BE2C (cell line): ENCODE measurements at regions not wholly inside any gene's neighbourhood (a gene's known extent, or its start where the extent isn't known, plus 50 kb on each side); places are given as distances from the start of the nearest gene placed in this dataset.

Source experiments
- DNase-seq: peaks from one replicate; pipeline ENCODE4 v3.0.0-alpha.2; 2020
- H3K27me3 ChIP-seq: fragments of 250-450 bp; sonication (Bioruptor Pico); 2 replicates; pipeline ENCODE4 v1.5.1; 2020; ENCODE audit warnings: mild to moderate bottlenecking
- H3K36me3 ChIP-seq: fragments of 250-450 bp; sonication (Bioruptor Pico); 2 replicates; pipeline ENCODE4 v1.5.1; 2020; ENCODE audit warnings: mild to moderate bottlenecking
- H3K4me1 ChIP-seq: fragments of 250-450 bp; sonication (Bioruptor Pico); 2 replicates; pipeline ENCODE4 v1.5.1; 2020
- H3K4me3 ChIP-seq: 2 replicates; pipeline ENCODE4 v1.5.1; 2011; ENCODE audit warnings: low read depth, low read length
- H3K9me3 ChIP-seq: fragments of 250-450 bp; sonication (Bioruptor Pico); 2 replicates; pipeline ENCODE4 v1.5.1; 2020
- TF ChIP-seq, protein P1 (sequence below): IDR thresholded peaks from 2 replicates; pipeline ENCODE4 v1.5.1; 2012; ENCODE audit warnings: mild to moderate bottlenecking, low read depth, low read length

DNA sequence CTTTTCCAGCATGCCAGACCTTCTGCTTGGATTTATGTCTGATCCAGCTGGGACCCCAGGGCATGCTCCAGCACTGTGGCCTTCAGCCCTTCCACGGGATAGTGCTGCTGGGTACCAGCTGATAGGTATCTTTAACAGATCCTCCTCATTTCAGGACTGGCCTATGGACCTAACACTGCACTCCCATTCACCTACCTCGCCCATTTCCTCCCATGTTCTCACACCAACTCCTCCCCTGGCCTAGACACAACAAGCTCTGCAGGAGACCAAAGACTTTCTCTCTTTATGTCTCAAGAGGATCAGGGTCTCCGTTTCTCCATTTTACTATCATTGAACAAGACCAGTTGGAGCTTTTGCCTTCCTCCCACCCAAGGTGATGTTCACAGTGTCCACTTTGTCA is 140.0 kb upstream of the TMCC3 start:
- H3K36me3 ChIP-seq, result no peaks in the 10 kb centered on the region
- H3K4me1 ChIP-seq, result no peaks in the 10 kb centered on the region
- H3K9me3 ChIP-seq, result no peaks in the 10 kb centered on the region
- DNase-seq, result no peak
- TF ChIP-seq, protein P1, sequence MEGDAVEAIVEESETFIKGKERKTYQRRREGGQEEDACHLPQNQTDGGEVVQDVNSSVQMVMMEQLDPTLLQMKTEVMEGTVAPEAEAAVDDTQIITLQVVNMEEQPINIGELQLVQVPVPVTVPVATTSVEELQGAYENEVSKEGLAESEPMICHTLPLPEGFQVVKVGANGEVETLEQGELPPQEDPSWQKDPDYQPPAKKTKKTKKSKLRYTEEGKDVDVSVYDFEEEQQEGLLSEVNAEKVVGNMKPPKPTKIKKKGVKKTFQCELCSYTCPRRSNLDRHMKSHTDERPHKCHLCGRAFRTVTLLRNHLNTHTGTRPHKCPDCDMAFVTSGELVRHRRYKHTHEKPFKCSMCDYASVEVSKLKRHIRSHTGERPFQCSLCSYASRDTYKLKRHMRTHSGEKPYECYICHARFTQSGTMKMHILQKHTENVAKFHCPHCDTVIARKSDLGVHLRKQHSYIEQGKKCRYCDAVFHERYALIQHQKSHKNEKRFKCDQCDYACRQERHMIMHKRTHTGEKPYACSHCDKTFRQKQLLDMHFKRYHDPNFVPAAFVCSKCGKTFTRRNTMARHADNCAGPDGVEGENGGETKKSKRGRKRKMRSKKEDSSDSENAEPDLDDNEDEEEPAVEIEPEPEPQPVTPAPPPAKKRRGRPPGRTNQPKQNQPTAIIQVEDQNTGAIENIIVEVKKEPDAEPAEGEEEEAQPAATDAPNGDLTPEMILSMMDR, result no peak
- no peaks in the 10 kb centered on the region for H3K27me3 ChIP-seq
- H3K4me3 ChIP-seq, result no peak overlapping the region

DNA sequence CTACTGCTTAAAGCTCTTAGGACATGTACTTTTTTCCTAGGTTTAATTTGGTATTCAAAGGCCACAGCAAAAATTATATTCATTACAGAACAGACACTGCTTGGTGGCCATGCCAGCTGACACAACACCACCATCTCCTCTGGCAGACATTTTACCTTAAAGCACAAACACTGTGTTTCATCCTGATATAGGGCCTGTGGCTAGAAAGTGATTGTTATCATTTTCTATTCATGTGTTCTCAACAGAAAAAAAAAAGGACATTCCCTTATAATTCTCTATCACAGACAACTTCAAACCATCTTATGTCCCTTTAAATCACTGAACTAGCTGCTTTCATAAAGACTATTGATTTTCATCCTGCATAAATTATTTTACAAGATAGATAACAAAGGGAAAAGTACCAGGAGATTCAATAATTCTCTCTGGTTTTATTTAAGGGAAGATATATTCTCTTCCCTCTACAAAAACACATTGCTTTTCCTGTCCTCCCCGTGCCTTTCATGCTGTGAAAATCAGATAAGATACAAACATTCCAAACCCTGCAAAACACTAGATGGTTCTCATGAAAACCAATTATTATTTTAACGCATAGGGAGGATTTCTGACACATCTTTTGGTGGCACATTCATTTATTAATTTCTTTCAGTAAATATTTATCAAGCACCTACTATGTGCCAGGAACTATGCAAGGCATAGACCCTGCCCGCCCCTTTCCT is 139.3 kb upstream of the TMCC3 start:
- Histone ChIP-seq H3K27me3 (no peaks in the 10 kb centered on the region), H3K4me3 (no peak overlapping the region), H3K4me1 (no peaks in the 10 kb centered on the region), H3K9me3 (no peaks in the 10 kb centered on the region), H3K36me3 (no peaks in the 10 kb centered on the region)
- DNase-seq, result no peak
- TF ChIP-seq, protein P1, result no peak

DNA sequence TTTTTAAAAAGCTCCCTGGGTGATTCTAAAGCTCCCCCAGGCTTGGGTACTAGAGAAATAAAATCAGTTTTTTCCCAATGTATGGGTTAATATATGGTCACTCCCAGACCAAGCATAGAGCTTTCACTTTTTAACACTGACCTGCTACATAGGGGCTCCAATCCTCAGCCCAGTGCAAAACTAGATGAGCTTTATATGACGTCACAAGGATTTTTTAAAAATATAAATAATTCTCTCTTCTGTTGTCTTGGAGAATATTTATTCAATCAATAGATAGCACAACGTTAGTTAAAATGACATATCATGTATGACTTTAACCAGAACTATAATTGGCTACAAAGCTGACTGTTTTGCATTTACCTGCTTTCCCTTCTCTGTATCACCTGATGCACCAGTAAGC is 137.9 kb upstream of the TMCC3 start:
- DNase-seq, result no peak
- Histone ChIP-seq H3K27me3 (no peaks in the 10 kb centered on the region), H3K36me3 (no peaks in the 10 kb centered on the region), H3K4me3 (no peak overlapping the region), H3K9me3 (no peaks in the 10 kb centered on the region), H3K4me1 (no peaks in the 10 kb centered on the region)
- TF ChIP-seq, protein P1, result no peak

DNA sequence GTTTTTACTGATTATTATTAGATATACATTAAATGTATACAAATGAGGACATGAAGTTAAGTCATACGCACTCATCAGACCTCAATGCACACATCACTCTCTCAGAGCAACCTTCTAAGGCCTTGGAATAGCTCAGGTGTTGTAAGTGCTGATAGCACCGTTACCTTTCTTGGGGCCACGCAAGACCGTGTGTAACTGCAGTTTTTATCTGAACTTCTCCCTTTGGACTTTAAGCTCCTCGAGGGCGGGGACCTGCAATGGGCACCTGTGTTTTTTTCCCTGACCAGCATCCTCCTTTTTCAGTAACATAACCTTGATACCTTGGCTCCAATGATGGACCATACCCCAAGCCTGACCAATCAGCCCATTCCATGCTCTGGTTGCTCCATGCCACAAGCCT is 136.5 kb upstream of the TMCC3 start:
- Histone ChIP-seq H3K27me3 (no peaks in the 10 kb centered on the region), H3K4me3 (no peak overlapping the region), H3K9me3 (no peaks in the 10 kb centered on the region), H3K36me3 (no peaks in the 10 kb centered on the region), H3K4me1 (no peaks in the 10 kb centered on the region)
- DNase-seq, result no peak
- TF ChIP-seq, protein P1, result no peak

DNA sequence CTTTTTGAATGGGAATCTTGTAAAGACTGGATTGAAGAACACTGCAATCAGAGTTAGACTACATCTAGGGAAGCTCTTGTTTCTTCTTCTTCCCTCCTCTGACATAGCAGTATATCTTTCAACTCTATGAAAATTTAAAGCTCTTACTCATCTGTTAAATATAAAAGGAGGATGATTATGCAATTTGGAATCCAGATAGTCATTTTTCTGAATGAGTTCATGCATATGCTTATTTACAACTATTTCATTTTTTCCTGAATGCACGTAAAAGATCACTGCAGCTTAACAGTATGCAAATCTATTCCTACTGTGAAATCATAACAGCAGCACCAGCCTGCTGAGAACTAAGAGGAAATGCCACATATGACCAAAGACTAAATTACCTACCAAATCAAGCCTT is 133.5 kb upstream of the TMCC3 start:
- Histone ChIP-seq H3K4me1 (no peaks in the 10 kb centered on the region), H3K36me3 (no peaks in the 10 kb centered on the region), H3K9me3 (no peaks in the 10 kb centered on the region), H3K4me3 (no peak overlapping the region), H3K27me3 (no peaks in the 10 kb centered on the region)
- TF ChIP-seq, protein P1, result no peak
- DNase-seq, result no peak

DNA sequence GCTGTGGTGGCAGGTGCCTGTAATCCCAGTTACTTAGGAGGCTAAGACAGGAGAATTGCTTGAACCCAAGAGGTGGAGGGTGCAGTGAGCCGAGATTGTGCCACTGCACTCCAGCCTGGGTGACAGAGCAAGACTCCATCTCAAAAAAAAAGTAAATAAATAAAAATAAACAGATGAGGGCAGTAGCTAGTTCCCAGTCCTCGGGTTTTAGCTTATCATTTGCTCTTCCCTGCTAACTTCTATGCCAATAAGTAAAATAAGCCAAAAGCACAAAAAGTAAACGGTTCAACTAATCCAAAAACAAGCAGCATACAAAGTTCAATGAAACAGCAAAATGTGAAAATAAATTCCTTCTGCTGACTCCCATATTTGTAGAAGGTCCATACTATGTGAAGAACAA is 133.0 kb upstream of the TMCC3 start:
- Histone ChIP-seq H3K4me1 (no peaks in the 10 kb centered on the region), H3K27me3 (no peaks in the 10 kb centered on the region), H3K36me3 (no peaks in the 10 kb centered on the region), H3K9me3 (no peaks in the 10 kb centered on the region), H3K4me3 (no peak overlapping the region)
- TF ChIP-seq, protein P1, result no peak
- no peak for DNase-seq
